ENCODE measurements at regions not wholly inside any gene's neighbourhood (a gene's known extent, or its start where the extent isn't known, plus 50 kb on each side); places are given as distances from the start of the nearest gene placed in this dataset.
"Not testable (repeated sequence)": the region's sequence is repeated elsewhere in the genome, so short reads cannot be mapped to it uniquely, and the experiment has no call there.

- no peak for DNase-seq
Observed at GRCh38 chr3:14057701-14058100, 67.0 kb downstream of the CHCHD4 start.

DNA sequence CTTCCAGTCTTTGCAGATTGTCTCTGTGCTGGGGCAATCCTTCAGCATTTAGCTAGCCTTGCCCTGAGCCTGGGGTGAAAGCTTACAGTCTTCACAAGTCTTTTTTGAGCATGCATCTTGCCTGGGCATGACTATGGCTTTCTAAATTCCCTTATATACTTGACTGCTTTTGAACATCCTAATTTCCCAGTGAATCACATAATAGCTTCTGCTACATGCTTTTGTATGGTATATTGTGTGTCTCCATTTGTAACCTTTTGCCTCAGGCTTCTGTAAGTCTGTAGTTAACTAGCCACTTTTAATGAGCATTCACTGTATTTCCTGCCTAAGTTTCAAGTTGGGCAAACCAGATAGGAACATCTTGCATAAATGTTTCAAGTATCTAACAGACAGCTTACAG lies 76.8 kb downstream of the CHCHD4 start:
- DNase-seq, result peak; percentile 4

- DNase-seq, result no peak
Observed at GRCh38 chr3:14047027-14047426, 77.6 kb downstream of the CHCHD4 start.

DNA sequence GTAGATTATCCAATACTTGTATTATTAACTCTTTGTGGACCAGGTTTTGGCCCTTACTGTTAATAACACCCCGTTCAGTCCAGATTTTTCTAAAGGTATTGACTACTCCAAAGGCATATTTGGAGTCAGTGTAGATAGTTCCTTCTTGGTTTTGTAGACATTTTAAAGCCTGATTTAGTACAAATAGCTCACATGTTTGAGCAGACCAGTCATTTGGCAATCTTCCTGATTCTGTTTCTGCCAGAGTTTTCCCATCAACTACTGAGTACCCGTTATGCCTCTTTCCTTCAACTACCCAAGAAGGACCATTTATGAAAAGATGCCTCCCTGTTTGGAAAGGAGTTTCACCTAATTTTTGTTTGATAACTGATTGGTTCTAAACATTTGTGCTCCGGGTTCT lies 82.0 kb downstream of the CHCHD4 start:
- no peak for DNase-seq

- DNase-seq, result no peak
Observed at GRCh38 chr3:14039149-14039548, 85.5 kb downstream of the CHCHD4 start.

GRCh38 chr3:14037211-14037610 lies 87.5 kb downstream of the CHCHD4 start:
- no peak for DNase-seq

DNA sequence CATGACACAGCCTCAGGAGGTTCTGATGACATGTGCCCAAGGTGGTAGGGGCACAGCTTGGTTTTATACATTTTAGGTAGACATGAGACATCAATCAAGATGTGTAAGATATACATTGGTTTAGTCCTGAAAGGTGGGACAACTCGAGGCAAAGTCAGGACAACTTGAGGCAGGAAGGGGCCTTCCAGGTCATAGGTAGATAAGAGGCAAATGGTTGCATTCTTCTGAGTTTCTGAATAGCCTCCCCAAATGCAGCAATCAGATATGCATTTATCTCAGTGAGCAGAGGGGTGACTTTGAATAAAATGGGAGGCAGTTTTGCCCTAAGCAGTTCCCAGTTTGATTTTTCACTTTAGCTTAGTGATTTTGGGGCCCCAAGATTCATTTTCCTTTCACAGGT lies 91.6 kb downstream of the CHCHD4 start:
- DNase-seq, result no peak

DNA sequence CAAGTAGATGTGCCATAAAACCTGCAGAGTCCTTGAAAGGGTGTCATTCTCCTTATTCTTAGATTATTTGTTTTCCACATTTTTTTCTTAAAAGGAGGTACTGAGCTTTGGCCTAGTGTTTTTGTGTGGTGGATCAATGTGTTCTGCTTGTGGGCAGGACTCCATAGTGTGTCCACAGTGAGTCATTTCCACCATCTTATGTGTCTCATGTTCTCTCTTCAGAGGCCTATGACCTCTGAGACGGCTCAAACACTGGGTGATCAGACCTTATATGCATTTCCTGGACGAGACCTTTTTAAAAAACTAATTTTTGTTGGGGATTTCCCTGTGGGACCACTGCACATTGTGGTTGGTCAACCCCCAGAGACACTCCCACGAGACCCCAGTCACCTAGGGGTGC lies 93.4 kb downstream of the CHCHD4 start:
- no peak for DNase-seq

DNA sequence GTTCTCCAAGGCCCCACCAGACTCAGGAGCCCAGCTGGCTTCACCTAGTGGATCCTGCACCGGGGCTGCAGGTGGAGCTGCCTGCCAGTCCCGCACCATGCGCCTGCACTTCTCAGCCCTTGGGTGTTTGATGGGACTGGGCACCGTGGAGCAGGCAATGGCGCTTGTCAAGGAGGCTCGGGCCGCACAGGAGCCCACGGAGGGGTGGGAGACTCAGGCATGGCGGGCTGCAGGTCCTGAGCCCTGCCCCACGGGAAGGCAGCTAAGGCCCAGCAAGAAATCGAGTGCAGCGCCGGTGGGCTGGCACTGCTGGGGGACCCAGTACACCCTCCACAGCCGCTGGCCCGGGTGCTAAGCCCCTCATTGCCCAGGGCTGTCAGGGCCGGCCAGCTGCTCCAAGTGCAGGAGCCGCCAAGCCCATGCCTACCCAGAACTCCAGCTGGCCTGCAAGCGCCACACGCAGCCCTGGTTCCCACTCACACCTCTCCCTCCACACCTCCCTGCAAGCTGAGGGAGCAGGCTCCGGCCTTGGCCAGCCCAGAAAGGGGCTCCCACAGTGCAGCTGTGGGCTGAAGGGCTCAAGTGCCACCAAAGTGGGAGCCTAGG lies 95.2 kb downstream of the CHCHD4 start:
- DNase-seq, result not testable (repeated sequence)

GRCh38 chr3:14028122-14028521 lies 96.5 kb downstream of the CHCHD4 start:
- DNase-seq, result not testable (repeated sequence)

GRCh38 chr3:14019459-14019858 lies 105.2 kb downstream of the CHCHD4 start:
- no peak for DNase-seq

- DNase-seq, result no peak
Observed at GRCh38 chr3:14016900-14017475, 107.7 kb downstream of the CHCHD4 start.

GRCh38 chr3:14007006-14007405 lies 117.7 kb downstream of the CHCHD4 start:
- DNase-seq, result no peak

DNA sequence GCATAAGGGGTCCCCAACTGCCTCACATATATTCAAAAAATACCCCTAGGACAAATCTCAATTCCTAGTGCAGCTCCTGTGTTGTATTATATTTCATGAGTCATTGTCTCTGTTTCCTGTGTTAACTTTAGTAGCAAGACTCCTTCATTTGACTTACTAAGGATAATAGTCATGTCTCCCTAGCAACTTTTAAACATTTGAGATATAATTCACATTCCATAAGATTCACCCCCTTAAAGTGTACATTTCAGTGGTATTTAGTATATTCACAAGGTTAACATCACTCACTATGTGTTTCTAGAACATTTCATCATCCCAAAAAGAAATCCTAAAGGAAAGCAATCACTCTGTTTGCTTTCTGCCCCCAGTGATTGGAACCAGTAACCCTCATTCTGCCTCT lies 121.3 kb upstream of the WNT7A start:
- no peak for DNase-seq

DNA sequence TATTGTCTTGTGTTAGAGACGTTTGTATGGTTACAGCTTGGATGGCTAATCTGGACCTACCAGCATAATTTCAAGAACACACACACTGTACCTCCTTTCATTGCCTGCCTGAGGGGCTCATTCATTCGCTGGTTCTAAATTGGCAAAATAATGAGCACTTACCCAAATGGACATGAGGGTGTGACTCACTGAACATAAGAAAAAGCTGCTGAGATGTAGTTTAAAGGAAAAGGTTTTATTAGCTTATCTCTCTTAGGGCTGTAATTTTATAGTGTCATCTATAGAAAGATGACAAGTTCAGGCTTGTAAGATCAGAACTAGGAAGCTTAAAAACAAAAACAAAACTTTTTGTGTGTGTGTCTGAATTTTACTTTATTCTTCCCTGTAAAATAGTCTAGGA lies 120.7 kb upstream of the WNT7A start:
- DNase-seq, result no peak

DNA sequence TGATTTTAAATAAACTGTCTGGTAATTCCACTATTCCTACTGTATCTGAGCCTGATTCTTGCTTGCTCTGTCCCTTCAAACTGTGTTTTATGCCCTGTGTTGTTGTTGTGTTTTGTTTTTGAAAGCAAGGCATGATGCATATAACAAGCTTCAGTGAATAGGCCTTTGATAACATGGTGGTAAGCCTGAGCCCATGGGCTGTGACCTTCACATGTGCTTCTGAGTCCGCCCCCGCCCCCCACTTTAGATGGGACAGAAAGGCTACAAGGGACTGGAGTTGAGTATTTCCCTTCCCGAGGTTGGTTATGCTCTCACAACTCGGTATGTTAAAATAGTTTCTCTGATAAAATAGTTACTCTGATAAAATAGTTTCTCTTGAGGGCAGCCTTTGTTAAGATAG lies 119.0 kb upstream of the WNT7A start:
- DNase-seq, result no peak

GRCh38 chr3:13995216-13995615 lies 115.3 kb upstream of the WNT7A start:
- DNase-seq, result not testable (repeated sequence)

- not testable (repeated sequence) for DNase-seq
Observed at GRCh38 chr3:13988925-13989324, 109.1 kb upstream of the WNT7A start.

GRCh38 chr3:13976469-13976868 lies 96.6 kb upstream of the WNT7A start:
- no peak for DNase-seq

DNA sequence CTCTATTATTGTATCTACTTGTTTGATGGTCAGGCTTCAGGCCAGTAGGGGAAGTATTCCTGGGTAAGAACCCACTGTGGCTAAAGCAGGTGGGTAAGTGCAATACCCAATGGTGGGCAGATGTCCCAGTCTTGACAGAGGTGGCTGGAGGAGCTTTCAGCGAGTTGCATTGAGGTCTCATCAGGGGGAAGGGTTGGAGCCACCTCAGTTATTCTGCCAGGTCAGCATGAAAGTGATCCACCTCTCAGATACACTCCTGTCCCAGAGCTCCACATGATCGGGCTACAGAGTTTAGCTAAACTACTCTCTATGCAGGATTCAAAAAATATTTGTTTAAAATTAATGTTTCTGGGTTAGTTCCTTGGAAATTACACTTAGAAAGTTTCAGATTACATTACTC lies 95.8 kb upstream of the WNT7A start:
- no peak for DNase-seq

DNA sequence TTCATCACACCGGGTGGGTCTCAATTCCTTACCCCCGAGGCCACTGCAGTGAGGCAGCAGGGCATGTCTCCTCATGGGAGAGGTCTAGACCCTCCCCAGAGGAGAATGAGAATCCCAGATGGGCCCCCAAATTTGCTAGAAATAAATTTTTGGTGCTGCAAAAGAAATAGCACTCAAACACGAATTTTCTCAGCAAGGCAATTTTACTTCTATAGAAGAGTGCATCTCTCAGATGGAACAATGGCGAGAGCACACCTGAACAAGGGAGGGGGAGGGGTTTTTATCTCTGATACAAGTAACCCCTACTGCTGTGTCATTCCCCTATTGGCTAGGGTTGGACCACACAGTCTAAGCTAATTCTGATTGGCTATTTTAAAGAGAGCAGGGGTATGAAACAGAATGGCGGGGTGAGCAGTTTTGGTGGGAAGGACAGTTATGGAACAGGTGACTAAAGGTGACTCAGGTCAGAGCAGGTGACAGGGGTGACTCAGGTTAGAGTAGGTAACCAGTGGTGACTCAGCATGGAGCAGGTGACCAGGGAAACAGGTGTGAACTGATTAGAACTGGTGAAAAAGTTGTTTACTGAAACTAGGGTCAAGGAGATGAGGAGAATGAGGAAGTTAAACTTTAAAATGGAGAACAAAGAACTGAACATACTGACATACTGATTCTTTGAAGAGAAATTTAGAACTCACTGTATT lies 93.0 kb upstream of the WNT7A start:
- DNase-seq, result no peak

- DNase-seq, result no peak
Observed at GRCh38 chr3:13966302-13966701, 86.4 kb upstream of the WNT7A start.

GRCh38 chr3:13963137-13963886 lies 83.4 kb upstream of the WNT7A start:
- DNase-seq, result no peak
